Endothelial cell (in vitro differentiated cells): ENCODE measurements at regions not wholly inside any gene's neighbourhood (a gene's known extent, or its start where the extent isn't known, plus 50 kb on each side); places are given as distances from the start of the nearest gene placed in this dataset.

ENCODE experiments used
- DNase-seq: peaks from one replicate; pipeline ENCODE4 v3.0.0; 2021; ENCODE audit warnings: low spot score
- H3K27ac Mint-ChIP-seq: one replicate; pipeline ENCODE4 v1.8.0; 2021; ENCODE audit warnings: mixed read lengths, inconsistent platforms; ENCODE audit not compliant: unreplicated experiment
- H3K27me3 Mint-ChIP-seq: one replicate; pipeline ENCODE4 v1.8.0; 2021; ENCODE audit warnings: mild to moderate bottlenecking, moderate library complexity, mixed read lengths, inconsistent platforms; ENCODE audit not compliant: unreplicated experiment
- H3K36me3 Mint-ChIP-seq: one replicate; pipeline ENCODE4 v1.8.0; 2021; ENCODE audit warnings: mild to moderate bottlenecking, low read depth, mixed read lengths, inconsistent platforms; ENCODE audit not compliant: unreplicated experiment
- H3K4me1 Mint-ChIP-seq: one replicate; pipeline ENCODE4 v1.8.0; 2021; ENCODE audit warnings: mild to moderate bottlenecking, mixed read lengths, inconsistent platforms; ENCODE audit not compliant: unreplicated experiment
- H3K4me3 Mint-ChIP-seq: one replicate; pipeline ENCODE4 v1.8.0; 2021; ENCODE audit warnings: mild to moderate bottlenecking, mixed read lengths, inconsistent platforms; ENCODE audit not compliant: unreplicated experiment
- H3K9me3 Mint-ChIP-seq: one replicate; pipeline ENCODE4 v1.8.0; 2021; ENCODE audit warnings: mixed read lengths, inconsistent platforms; ENCODE audit not compliant: unreplicated experiment
- CTCF ChIP-seq: fragments of 200-600 bp; sonication (generic); IDR thresholded peaks from one replicate; pipeline ENCODE4 v1.5.0; 2021; ENCODE audit warnings: antibody characterized with exemption; ENCODE audit not compliant: unreplicated experiment

GRCh38 chr1:191963781-191964455 is 194.3 kb upstream of the RGS18 start:
- DNase-seq = no peak
- Mint-ChIP-seq H3K4me1 (no peaks in the 10 kb centered on the region), H3K4me3 (no peak overlapping the region), H3K27ac (no peak overlapping the region), H3K27me3 (no peaks in the 10 kb centered on the region), H3K9me3 (no peaks in the 10 kb centered on the region), H3K36me3 (no peaks in the 10 kb centered on the region)
- TF ChIP-seq CTCF = no peak

GRCh38 chr1:191969290-191969689 is 189.0 kb upstream of the RGS18 start:
- no peak for TF ChIP-seq CTCF
- Mint-ChIP-seq H3K4me3 (no peak overlapping the region), H3K27ac (no peak overlapping the region), H3K27me3 (peaks cover 1% of the 10 kb centered on the region), H3K36me3 (peaks cover under 1% of the 10 kb centered on the region), H3K9me3 (no peaks in the 10 kb centered on the region), H3K4me1 (no peaks in the 10 kb centered on the region)
- no peak for DNase-seq

- Mint-ChIP-seq H3K4me3 (no peak overlapping the region), H3K9me3 (no peaks in the 10 kb centered on the region), H3K27ac (no peak overlapping the region), H3K4me1 (no peaks in the 10 kb centered on the region), H3K36me3 (peaks cover 3% of the 10 kb centered on the region), H3K27me3 (peaks cover 1% of the 10 kb centered on the region)
- TF ChIP-seq CTCF = no peak
- DNase-seq = no peak
These were observed 188.1 kb upstream of the RGS18 start for GRCh38 chr1:191970116-191970515.

- Mint-ChIP-seq H3K27me3 (peaks cover 1% of the 10 kb centered on the region), H3K4me1 (no peaks in the 10 kb centered on the region), H3K4me3 (no peak overlapping the region), H3K36me3 (peaks cover 3% of the 10 kb centered on the region), H3K9me3 (no peaks in the 10 kb centered on the region), H3K27ac (no peak overlapping the region)
- DNase-seq = no peak
- TF ChIP-seq CTCF = no peak
These were observed 186.8 kb upstream of the RGS18 start for GRCh38 chr1:191971447-191971846.

GRCh38 chr1:191974004-191974403 is 184.3 kb upstream of the RGS18 start:
- Mint-ChIP-seq H3K36me3 (peaks cover 3% of the 10 kb centered on the region), H3K27ac (no peak overlapping the region), H3K4me1 (no peaks in the 10 kb centered on the region), H3K9me3 (no peaks in the 10 kb centered on the region), H3K4me3 (no peak overlapping the region), H3K27me3 (peaks cover 1% of the 10 kb centered on the region)
- DNase-seq = no peak
- TF ChIP-seq CTCF = no peak
